Panc1 (cell line): ENCODE measurements at regions not wholly inside any gene's neighbourhood (a gene's known extent, or its start where the extent isn't known, plus 50 kb on each side); places are given as distances from the start of the nearest gene placed in this dataset.

Experiments used
- ATAC-seq: fragments of 200-7000 bp; cut with Tn5 transposase; 2 replicates; pipeline ENCODE4 v1.9.1; 2020; ENCODE audit warnings: mild to moderate bottlenecking, moderate library complexity
- BruUV-seq: library from RNA; stranded (reverse); fragments of 400-500 nt; replicated peaks from 2 replicates; lab custom pipeline; 2021; lab: Mats Ljungman, UMichigan
- CTCF ChIA-PET: fragments of 300-600 bp; sonication (Branson Sonifier 250); formaldehyde crosslinking; loops from one replicate; lab custom pipeline; 2022; ENCODE audit warnings: antibody characterized with exemption; lab: Charles Lee
- POLR2A ChIA-PET: fragments of 300-600 bp; sonication (Branson Sonifier 250); formaldehyde crosslinking; loops from one replicate; lab custom pipeline; 2022; ENCODE audit warnings: antibody characterized with exemption; lab: Charles Lee
- DNase-seq: peaks from one replicate; pipeline ENCODE4 v3.0.0-alpha.2; 2010; ENCODE audit warnings: low read depth, low spot score
- H3K27ac ChIP-seq: 2 replicates; pipeline ENCODE4 v1.5.1; 2011; ENCODE audit warnings: mild to moderate bottlenecking, low read length, inconsistent platforms
- H3K27me3 ChIP-seq: fragments of 200-500 bp; sonication (Bioruptor generic); 2 replicates; pipeline ENCODE4 v1.6.0; 2014; ENCODE audit warnings: low read length, inconsistent platforms; ENCODE audit not compliant: control insufficient read depth, insufficient read depth
- H3K36me3 ChIP-seq: fragments of 200-500 bp; sonication (Bioruptor generic); 2 replicates; pipeline ENCODE4 v1.5.1; 2014; ENCODE audit warnings: inconsistent platforms, mild to moderate bottlenecking, low read length, moderate library complexity; ENCODE audit not compliant: control insufficient read depth, insufficient read depth
- H3K4me1 ChIP-seq: 2 replicates; pipeline ENCODE4 v1.5.1; 2011; ENCODE audit warnings: inconsistent platforms, mild to moderate bottlenecking, low read length, moderate library complexity; ENCODE audit not compliant: control insufficient read depth, insufficient read depth
- H3K4me3 ChIP-seq, 2 experiments: 2 replicates each; pipeline ENCODE4 v1.5.1; 2011 to 2012; ENCODE audit warnings: low read depth in 2 of 2, low read length in 2 of 2, mild to moderate bottlenecking in 2 of 2, inconsistent platforms in 1 of 2, moderate library complexity in 1 of 2
- H3K9me3 ChIP-seq: fragments of 200-500 bp; sonication (Bioruptor generic); 2 replicates; pipeline ENCODE4 v1.5.1; 2014; ENCODE audit warnings: low read depth, mild to moderate bottlenecking, inconsistent platforms, low read length, moderate library complexity; ENCODE audit not compliant: control insufficient read depth, insufficient read depth
- POLR2AphosphoS5 ChIP-seq: IDR thresholded peaks from 2 replicates; pipeline ENCODE4 v1.6.1; 2012; ENCODE audit warnings: mild to moderate bottlenecking, low read depth, low read length, moderate library complexity
- SIN3A ChIP-seq: IDR thresholded peaks from 2 replicates; pipeline ENCODE4 v1.6.1; 2012; ENCODE audit warnings: low read depth, mild to moderate bottlenecking, low read length, moderate library complexity, borderline replicate concordance; ENCODE audit not compliant: insufficient read depth
- TCF7L2 ChIP-seq: IDR thresholded peaks from 2 replicates; pipeline ENCODE4 v1.6.1; 2011; ENCODE audit warnings: mild to moderate bottlenecking, low read depth, low read length, inconsistent platforms
- in situ Hi-C: cut with HindIII; loops from 2 replicates; pipeline ENCODE4 v1.10.0; 2016; ENCODE audit warnings: low sequenced_read_pairs, low pct_unique_long_range_greater_than_20kb
- intact Hi-C: fragments of 100-400 bp; cut with micrococcal nuclease; formaldehyde crosslinking; loops from one replicate; pipeline ENCODE4 v1.10.0; 2022; ENCODE audit not compliant: unreplicated experiment
- TF ChIP-seq, protein P1 (sequence below): fragments of 450-650 bp; IDR thresholded peaks from 2 replicates; pipeline ENCODE4 v1.5.1; 2017; ENCODE audit warnings: mild to moderate bottlenecking
- TF ChIP-seq, protein P2 (sequence below), 2 experiments: IDR thresholded peaks; 2 replicates each; pipeline ENCODE4 v1.6.1; 2011 to 2012; ENCODE audit warnings: low read depth in 2 of 2, control low read depth in 1 of 2, low read length in 1 of 2, mild to moderate bottlenecking in 1 of 2, moderate library complexity in 1 of 2; ENCODE audit not compliant: insufficient read depth in 1 of 2

DNA sequence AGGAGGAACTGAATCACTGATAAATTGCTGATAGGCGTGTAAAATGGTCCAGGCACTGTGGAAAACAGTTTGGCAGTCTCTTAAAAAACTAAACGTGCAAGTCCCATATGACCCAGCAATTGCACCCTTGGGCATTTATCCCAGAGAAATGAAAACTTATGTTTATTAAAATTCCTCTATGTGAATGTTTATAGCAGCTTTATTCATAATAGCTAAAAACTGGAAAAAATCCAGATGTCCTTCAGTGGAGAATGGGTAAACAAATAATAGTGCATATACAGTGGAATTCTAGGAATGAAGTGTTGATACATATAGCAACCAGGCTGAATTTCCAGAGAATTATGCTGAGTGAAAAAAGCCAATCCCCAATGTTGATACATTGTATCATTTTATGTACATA lies 482.2 kb upstream of the PDZRN3 start:
- no peak for ATAC-seq
- ChIA-PET CTCF (no interaction called here), POLR2A (no interaction called here)
- H3K27me3 ChIP-seq: no peaks in the 10 kb centered on the region
- no TSS peak for BruUV-seq
- no peaks in the 10 kb centered on the region for H3K36me3 ChIP-seq
- H3K4me1 ChIP-seq: no peaks in the 10 kb centered on the region
- H3K4me3 ChIP-seq: no peak overlapping the region
- H3K27ac ChIP-seq: no peak overlapping the region
- in situ Hi-C loops: no loop called here
- TF ChIP-seq SIN3A: no peak
- TF ChIP-seq, protein P1, sequence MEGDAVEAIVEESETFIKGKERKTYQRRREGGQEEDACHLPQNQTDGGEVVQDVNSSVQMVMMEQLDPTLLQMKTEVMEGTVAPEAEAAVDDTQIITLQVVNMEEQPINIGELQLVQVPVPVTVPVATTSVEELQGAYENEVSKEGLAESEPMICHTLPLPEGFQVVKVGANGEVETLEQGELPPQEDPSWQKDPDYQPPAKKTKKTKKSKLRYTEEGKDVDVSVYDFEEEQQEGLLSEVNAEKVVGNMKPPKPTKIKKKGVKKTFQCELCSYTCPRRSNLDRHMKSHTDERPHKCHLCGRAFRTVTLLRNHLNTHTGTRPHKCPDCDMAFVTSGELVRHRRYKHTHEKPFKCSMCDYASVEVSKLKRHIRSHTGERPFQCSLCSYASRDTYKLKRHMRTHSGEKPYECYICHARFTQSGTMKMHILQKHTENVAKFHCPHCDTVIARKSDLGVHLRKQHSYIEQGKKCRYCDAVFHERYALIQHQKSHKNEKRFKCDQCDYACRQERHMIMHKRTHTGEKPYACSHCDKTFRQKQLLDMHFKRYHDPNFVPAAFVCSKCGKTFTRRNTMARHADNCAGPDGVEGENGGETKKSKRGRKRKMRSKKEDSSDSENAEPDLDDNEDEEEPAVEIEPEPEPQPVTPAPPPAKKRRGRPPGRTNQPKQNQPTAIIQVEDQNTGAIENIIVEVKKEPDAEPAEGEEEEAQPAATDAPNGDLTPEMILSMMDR: no peak
- TF ChIP-seq, protein P2, sequence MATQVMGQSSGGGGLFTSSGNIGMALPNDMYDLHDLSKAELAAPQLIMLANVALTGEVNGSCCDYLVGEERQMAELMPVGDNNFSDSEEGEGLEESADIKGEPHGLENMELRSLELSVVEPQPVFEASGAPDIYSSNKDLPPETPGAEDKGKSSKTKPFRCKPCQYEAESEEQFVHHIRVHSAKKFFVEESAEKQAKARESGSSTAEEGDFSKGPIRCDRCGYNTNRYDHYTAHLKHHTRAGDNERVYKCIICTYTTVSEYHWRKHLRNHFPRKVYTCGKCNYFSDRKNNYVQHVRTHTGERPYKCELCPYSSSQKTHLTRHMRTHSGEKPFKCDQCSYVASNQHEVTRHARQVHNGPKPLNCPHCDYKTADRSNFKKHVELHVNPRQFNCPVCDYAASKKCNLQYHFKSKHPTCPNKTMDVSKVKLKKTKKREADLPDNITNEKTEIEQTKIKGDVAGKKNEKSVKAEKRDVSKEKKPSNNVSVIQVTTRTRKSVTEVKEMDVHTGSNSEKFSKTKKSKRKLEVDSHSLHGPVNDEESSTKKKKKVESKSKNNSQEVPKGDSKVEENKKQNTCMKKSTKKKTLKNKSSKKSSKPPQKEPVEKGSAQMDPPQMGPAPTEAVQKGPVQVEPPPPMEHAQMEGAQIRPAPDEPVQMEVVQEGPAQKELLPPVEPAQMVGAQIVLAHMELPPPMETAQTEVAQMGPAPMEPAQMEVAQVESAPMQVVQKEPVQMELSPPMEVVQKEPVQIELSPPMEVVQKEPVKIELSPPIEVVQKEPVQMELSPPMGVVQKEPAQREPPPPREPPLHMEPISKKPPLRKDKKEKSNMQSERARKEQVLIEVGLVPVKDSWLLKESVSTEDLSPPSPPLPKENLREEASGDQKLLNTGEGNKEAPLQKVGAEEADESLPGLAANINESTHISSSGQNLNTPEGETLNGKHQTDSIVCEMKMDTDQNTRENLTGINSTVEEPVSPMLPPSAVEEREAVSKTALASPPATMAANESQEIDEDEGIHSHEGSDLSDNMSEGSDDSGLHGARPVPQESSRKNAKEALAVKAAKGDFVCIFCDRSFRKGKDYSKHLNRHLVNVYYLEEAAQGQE (IDR thresholded peaks at IDR 0.05; ENCODE audit: insufficient read depth in 1 of 2, low read depth in 2 of 2, low read length in 1 of 2): no peak
- TF ChIP-seq TCF7L2: no peak
- no peak for TF ChIP-seq POLR2AphosphoS5
- intact Hi-C loops: no loop called here
- H3K9me3 ChIP-seq: no peaks in the 10 kb centered on the region
- no peak for DNase-seq

DNA sequence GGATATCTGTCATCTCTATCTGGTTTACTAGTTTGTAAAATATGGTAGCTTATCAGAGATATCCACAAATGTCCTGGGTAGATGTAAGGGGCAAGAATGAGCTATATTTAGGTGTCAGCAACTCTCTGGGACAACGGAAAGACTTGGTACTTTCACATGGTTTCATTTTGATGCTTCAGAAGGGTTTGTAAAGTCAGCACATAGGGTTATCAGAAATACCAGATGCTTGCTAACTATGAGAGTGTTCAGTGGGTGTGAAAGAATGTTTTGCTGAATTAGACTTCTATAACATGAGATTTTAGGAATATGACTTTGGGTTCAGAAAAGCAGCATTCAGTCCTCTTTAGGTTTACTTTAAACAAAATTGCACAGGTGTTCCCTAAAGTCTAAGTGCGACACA lies 466.5 kb upstream of the PDZRN3 start:
- POLR2A ChIA-PET: no interaction called here
- CTCF ChIA-PET: no interaction called here

More for the DNA sequence above, 466.5 kb upstream of the PDZRN3 start:
- intact Hi-C loops (no loop called here), in situ Hi-C loops (no loop called here)
- no peak for ATAC-seq
- Histone ChIP-seq H3K27me3 (no peaks in the 10 kb centered on the region), H3K27ac (no peak overlapping the region), H3K4me3 (no peak overlapping the region), H3K4me1 (no peaks in the 10 kb centered on the region), H3K36me3 (no peaks in the 10 kb centered on the region), H3K9me3 (no peaks in the 10 kb centered on the region)
- no TSS peak for BruUV-seq
- no peak for TF ChIP-seq SIN3A
- TF ChIP-seq, protein P1: no peak
- TF ChIP-seq TCF7L2: no peak
- TF ChIP-seq, protein P2 (IDR thresholded peaks at IDR 0.05; ENCODE audit: insufficient read depth in 1 of 2, low read depth in 2 of 2, low read length in 1 of 2): no peak
- TF ChIP-seq POLR2AphosphoS5: no peak
- DNase-seq: no peak
